A549 (cell line): ENCODE measurements at regions not wholly inside any gene's neighbourhood (a gene's known extent, or its start where the extent isn't known, plus 50 kb on each side); places are given as distances from the start of the nearest gene placed in this dataset.

Experiments used
- CTCF ChIP-seq: fragments of >200 bp; sonication (Bioruptor Twin); formaldehyde crosslinking; IDR thresholded peaks from 3 replicates; pipeline ENCODE4 v1.5.1; 2016
- JUNB ChIP-seq: fragments of >200 bp; sonication (Bioruptor Twin); formaldehyde crosslinking; IDR thresholded peaks from 2 replicates; pipeline ENCODE4 v1.6.1; 2016
- KDM5A ChIP-seq: fragments of 200-600 bp; sonication (generic); IDR thresholded peaks from 2 replicates; pipeline ENCODE4 v1.6.1; 2016; ENCODE audit warnings: antibody characterized with exemption, mild to moderate bottlenecking
- POLR2A ChIP-seq: IDR thresholded peaks from 2 replicates; pipeline ENCODE4 v1.6.1; 2012; ENCODE audit warnings: mild to moderate bottlenecking, low read length

GRCh38 chr12:125836647-125837046, 771.4 kb downstream of the AACS start:
- no peak for TF ChIP-seq CTCF
- no peak for TF ChIP-seq KDM5A
- no peak for TF ChIP-seq POLR2A
- no peak for TF ChIP-seq JUNB
